ENCODE measurements at regions not wholly inside any gene's neighbourhood (a gene's known extent, or its start where the extent isn't known, plus 50 kb on each side); places are given as distances from the start of the nearest gene placed in this dataset.

- TF ChIP-seq CTCF (IDR thresholded peaks at IDR 0.05) (no peak), POLR2AphosphoS5 (IDR thresholded peaks at IDR 0.05) (no peak), POLR2A (IDR thresholded peaks at IDR 0.05) (no peak)
These were observed 325.9 kb downstream of the FOXO1 start for GRCh38 chr13:40340368-40341095.

Data from breast epithelium (tissue), 3 donors.